Suppressor macrophage (primary cell): ENCODE measurements at regions not wholly inside any gene's neighbourhood (a gene's known extent, or its start where the extent isn't known, plus 50 kb on each side); places are given as distances from the start of the nearest gene placed in this dataset.
"Not testable (repeated sequence)": the region's sequence is repeated elsewhere in the genome, so short reads cannot be mapped to it uniquely, and the experiment has no call there.

Experiments used
- DNase-seq, 4 experiments: peaks; one replicate each; pipeline ENCODE4 v3.0.0-alpha.2; 2020 to 2022

DNA sequence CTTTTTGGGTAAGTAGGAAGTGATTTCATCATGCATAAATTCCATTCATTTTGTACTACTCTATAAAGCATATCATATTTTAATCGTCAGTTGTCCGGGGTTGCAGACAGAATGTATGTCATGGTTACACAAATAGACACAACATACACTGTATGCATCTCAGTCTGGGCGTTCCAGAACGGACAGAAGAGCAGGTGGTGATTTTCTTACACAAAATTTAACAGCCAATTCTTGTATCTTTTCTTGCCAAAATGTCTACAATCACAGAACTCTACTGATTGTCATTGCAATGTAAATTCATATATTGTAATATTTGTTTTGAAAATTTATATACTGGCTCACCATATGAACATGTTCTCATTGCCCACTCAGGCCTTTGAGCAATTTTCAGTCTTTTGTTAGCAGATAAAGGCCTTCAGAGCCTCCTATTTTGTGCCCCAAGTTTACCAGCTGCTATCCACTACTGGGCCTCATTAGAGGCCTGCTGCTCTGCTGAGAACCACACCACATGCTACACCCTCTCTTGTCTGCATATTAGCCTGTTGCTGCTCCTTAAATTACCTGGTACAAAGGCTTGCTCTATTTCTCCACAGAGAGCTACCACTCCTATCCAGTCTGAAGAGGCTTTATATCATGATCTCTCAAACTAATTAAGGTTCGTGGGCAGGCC is 61.5 kb downstream of the PRDM13 start:
- no peak for DNase-seq

DNA sequence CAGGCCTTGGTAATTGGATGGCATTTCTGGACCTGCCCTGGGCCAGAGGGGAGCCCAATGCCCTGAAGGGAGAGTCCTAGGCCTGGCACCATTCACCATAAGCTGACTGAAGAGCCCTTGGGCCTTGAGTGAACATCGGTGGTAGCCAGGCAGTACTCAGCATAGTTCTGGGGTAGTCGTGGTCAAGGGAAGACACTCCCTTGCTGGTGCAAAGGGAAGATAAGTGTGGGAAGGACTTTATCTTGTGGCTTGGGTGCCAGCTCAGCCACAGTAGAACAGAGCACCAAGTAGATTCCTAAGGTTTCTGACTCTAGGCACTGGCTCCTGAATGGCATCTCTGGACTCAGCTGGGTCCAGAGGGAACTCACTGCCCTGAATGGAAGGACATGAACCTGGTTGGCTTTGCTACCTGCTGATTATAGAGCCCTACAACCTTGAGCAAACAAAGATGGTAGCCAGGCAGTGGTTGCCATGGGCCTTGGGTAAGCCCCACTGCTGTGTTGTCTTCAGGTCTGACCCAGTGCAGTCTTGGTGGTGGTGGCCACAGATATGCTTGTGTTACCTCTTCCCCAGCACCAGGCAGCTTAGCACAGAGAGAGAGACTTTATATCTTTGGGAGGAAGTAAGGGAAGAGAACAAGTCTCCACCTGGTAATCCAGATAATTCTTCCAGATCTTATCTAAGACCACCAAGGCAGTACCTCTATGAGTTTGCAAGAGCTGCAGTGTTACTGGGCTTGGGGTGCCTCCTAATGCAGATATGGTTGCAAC is 83.5 kb downstream of the PRDM13 start:
- no peak for DNase-seq

DNA sequence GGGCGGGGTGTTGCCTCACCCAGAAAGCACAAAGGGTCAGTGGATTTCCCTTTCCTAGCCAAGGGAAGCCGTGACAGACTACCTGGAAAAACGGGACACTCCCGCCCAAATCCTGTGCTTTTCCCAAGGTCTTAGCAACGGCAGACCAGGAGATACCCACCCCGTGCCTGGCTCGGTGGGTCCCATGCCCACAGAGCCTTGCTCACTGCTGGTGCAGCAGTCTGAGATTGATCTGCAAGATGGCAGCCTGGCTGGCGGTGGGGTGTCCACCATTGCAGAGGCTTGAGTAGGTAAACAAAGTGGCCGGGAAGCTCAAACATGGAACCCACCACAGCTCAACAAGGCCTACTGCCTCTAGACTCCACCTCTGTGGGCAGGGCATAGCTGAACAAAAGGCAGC is 95.7 kb downstream of the PRDM13 start:
- not testable (repeated sequence) for DNase-seq

DNA sequence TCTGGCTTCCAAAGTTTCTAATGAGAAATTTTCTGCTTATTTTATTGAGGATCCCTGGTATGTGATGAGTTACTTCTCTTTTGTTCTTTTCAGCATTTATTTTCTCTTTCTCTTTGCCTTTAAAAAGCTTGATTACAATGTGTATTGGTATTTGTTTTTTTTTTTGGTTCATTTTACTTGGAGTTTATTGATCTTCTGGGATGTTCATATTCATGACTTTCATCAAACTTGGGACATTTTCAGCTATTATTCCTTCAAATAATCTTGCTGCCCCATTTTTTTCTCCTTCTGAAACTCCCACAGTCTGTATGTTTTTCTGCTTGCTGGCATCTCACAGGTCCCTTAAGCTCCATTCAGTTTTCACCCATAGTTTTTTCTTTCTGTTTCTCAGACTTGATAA is 102.4 kb downstream of the PRDM13 start:
- DNase-seq, result no peak

DNA sequence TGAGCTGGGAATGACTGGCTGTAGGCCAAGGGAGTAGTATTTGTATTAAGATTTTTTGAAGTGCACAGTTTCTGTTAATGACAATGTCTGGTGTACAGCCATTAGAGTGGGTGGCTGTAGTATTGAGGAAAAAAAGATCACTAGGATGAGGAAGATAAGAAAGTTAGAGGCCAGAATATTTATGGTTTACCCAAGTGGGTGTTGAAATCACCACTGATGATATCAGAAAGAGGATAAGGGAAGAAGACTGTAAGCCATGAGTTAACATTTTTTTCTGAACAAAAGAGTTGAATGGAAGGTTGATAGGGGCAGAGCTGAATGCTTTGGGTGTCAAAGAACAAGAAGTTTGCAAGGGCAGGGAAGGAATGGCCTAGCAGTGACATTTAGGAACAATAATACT is 104.7 kb downstream of the PRDM13 start:
- DNase-seq, result peak in 1 of 4 experiments; percentile 0

DNA sequence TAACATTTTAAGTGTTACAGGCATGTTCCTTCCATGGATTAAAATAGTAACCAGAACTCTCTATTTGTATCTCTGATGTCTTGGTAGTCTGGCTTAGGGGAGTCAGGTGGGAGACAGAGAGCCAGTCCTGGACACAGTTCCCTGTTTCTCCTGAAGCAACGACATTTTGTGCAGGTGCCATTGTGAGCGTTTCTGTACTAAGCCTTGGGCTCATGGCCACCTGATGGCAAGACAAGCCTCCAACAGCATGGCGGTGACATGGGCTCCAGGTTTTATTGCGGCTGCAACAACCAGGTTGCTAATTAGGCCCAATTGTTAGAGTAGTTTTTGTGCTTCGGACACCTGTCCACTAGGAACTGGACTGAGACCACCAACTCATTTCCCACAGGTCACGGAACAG is 105.3 kb downstream of the PRDM13 start:
- no peak for DNase-seq

DNA sequence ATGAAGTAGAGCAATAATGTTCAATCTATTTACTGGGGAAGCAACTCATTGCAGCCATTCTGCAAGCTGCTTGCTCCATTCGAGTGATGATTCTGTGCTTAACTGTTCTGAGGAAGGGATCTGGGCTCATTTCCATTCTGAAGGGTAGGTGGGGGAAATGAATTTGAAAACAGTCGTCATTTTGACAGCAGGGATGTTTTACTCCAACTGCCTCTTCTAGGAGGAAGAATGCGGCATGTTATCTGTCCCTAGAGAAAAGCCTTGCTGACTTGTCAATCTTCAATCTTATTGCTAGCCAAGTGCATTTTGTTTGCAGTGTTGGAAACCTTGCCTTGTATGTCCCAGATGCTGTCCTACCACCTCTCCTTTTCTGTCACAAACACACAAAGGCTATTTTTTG is 105.9 kb downstream of the PRDM13 start:
- no peak for DNase-seq

DNA sequence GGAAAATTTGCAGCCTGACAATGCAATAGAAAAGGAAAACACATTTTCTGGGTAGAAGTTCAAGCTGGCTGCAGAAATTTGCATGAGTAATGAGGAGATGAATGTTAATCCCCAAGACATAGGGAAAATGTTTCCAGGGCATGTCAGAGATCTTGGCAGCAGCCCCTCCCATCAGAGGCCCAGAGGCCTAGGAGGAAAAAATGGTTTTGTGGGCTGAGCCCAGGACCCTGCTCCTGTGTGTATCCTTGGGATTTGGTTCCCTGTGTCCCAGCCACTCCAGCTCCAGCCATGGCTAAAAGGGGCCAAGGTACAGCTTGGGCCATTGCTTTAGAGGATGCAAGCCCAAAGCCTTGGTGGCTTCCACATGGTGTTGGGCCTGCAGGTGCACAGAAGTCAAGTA is 115.4 kb downstream of the PRDM13 start:
- DNase-seq, result not testable (repeated sequence)

DNA sequence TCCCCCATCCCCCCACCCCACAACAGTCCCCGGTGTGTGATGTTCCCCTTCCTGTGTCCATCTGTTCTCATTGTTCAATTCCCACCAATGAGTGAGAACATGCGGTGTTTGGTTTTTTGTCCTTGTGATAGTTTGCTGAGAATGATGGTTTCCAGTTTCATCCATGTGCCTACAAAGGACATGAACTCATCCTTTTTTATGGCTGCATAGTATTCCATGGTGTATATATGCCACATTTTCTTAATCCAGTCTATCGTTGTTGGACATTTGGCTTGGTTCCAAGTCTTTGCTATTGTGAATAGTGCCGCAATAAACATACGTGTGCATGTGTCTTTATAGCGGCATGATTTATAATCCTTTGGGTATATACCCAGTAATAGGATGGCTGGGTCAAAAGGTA is 123.6 kb downstream of the PRDM13 start:
- DNase-seq, result not testable (repeated sequence)

DNA sequence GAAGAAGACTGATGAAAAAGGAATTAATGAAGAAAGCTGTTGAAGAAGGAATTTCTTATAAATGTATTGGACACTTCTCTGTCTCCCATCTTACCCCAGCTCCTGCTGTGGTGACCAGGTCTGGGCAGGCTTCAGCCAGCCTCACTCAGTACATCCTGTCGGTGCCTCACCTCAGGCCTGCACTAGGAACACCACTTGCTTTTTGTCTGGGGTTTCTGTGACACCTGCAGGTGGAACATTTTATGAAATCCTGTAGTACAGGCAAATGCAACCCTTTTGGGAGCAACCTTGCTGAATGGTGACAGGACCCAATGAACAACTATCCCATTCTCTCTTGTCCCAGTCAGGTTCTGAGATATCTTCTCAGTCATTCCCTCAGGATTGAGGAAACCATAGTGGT is 129.7 kb downstream of the PRDM13 start:
- DNase-seq, result no peak

DNA sequence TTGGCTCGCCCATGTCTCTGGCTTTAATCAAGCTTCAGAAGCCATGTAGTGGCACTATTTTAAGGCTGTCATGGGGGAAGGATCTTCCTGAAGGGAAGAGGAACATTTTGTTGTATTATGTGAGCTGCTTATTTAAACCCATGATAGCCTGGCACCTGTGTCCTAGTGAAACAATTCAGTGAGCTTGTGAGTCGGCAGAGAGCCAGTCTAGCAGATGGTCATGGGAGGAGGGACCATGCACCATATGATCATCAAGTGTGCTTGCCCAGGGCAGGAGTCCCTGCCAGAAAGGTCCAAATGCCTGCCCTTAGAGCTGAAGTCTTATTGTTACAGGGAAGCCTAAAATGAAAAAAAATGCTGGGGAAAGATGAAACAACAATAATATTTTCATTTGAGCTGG is 132.9 kb downstream of the PRDM13 start:
- no peak for DNase-seq

DNA sequence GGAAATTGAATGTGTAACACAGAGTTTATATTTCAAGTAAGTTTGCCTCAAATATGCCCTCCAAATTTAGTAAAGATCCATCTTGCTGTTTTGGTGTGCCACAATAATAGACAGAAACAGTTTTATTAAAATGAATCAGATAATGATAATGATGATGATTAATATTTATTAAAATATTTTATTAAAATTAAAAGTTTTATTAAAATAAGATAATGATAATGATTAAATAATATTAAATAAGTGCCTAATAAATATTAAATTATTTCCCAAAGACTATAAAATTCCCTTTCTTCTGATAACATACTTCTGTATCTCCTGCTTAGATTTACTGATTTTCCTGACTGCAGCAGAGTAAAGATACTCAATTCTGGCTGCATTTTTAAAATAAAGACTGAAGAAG is 134.5 kb downstream of the PRDM13 start:
- DNase-seq, result no peak

DNA sequence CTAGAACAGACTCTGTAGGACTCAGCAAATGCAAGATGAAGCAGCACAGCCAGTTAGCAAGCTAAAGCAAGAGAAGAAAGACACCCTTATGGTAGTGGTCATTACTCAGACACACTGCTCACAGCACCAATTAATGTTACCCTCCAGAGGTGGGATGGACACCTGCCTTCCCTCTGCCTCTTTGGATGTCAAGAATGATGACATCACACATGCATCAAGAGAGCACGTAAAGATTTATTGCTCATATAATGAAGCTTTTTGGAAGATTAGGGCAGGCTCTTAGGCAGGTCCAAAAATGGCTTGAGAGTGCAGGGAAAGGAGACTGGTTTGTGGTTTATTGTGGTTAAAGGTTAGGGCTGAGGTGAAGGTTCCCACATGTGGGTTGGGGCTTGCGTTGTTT is 137.0 kb downstream of the PRDM13 start:
- DNase-seq, result no peak

DNA sequence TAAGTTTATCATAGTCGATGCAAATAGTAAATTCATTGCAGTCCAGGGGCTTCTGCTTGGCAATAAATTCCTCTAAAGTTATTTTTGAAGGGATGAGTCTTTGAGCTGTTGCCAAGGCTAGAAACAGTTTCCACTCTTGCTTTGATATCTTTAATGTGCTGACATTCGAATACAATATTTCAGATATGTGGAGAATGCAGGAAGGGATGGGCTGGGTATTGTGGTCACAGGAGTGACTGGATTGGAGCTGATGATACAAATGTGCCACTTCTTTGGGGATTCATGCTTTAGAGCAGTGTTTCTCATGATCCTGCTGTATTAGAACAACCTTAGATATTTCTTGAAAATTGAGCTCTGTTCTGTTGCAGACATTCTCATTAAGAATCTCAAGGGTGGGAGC is 139.0 kb downstream of the PRDM13 start:
- no peak for DNase-seq

DNA sequence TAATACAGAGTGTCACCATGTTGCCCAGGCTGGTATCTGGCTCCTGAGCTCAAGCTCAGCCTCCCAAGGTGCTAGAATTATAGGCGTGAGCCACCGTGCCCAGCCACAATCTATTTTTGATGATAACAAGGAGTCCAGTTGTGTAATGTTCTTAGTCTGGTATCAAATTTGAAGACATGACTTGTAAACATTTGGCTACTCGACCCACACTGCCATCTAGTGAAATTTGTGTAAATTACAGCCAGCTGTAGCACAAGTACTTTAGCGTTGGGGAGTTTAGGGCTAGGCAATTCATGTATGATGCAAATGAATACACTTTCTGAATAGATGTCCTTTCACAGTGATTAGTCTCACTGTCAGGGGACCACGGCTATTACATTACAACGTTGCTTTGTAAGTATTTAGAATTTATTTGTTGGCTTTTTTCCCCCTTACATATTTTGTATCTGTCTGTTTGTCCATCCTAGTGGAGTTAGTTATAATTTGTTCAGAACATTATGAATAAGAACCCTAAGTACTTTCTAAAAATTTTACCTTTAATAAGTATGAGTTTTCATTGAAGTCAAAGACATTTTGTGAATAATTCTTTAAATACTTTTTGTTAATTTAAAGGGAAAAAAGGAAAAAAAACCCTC is 139.7 kb downstream of the PRDM13 start:
- peak; percentile 75 to 84 (median 78) for DNase-seq

DNA sequence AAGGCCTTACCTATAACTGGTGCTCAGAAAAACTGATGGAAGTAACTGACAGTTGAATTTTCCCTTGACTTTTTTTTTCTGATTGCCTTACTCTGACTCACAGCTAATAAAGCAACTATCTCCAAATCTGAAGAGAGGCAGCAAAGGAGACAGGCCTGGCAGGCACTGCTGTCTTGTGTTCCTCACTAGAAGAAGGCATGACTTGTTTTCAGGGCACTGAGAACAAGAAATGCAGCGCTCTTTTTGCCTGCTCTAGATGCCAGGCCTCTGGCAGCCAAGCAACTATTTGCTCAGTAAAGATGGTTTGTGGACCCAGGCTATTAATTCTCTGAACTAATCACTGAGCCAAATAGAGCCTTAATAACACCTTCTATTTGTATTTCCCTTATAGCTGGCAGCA is 155.1 kb downstream of the PRDM13 start:
- no peak for DNase-seq

DNA sequence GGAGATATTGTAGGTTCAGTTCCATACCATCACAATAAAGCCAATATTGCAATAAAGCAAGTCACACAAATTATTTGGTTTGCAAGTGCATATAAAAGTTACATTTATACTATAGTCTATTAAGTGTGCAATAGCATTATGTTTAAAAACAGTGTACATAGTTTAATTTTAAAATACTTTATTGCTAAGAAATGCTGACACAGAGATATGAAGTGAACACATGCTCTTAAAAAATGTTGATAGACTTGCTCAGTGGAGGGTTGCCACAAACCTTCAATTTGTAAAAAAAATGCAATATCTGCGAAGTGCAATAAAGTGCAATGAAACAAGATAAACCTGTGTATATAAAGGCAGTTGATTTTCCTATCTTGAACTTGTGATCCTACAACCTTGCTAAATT is 161.5 kb downstream of the PRDM13 start:
- no peak for DNase-seq

DNA sequence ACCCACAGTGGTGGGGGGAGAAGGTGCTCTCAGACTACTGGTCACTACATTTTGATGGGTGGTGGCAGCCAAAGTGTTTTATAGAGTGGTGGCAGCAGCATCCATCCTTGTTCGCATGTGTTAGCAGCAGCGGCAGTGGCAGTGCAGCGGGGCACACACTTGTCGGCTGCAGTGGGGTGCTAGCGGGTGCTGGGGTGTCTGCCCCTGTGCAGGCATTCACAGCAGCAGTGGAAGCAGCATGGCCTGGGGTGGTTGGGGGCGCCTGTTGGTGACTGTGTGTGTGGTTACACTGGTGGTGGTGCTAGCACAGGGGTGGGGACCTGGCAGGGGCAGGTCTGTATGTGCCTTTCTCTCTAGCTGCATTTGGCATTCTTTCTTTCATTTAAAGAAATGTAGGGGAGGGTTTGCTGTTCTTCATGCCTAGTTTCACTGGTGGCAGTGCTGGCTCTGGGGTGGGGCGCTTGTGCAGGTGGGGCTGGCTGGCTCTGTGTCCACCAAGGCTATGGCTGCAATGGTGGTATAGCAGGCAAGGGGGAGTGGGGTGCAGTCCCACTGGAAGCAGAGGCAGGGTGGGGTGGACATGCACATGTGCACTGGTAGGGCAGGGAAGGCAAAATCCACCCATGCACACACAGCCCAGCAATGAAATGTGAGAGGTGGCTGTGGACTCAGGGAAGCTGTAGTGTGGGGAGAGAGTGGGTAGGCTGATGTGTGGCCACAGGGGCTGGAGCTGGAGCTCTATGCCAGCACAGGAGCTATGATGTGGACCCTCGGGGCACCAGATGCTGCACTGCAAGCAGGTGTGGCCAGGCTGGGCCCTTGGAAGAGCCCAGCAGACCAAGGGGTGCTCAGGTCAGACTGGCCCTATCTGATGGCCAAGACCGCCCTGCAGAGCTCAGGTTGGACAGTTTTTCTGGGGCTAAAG is 173.3 kb downstream of the PRDM13 start:
- no peak for DNase-seq

DNA sequence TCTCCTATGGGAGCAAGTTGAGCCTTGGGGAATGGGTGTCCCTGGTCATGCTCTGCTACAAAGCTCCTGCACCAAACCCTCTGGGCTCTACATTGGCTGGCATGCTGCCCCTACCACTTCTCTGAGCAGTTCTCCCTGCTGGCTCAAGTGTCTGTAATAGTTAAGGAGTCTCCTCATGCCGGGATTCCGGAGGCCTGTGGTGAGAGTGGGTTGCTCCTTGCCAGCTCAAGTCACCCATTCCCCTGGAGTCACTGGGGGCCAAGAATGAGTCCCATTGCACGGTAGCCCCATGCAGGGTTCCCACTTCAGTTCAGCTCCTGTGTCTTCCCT is 173.9 kb downstream of the PRDM13 start:
- DNase-seq, result no peak

DNA sequence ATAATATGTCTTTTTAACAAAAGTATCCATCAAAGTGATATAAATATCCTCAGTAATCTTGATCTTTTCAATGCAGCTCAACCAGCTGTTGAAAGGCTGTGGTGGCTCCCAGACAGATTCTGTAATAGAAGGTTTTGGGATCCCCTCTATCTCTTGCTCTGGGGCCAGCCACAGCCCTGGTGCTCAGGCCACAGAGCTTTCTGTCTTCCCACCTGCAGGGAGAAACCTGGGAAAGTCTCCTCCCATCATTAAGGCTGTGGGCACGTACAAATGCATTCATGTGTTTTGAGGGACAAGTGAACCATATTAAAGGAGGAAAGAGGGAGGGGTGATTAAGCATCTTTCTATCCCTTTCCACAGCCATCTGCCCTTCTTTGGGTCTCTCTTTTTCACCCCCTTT is 183.1 kb downstream of the PRDM13 start:
- DNase-seq, result no peak

DNA sequence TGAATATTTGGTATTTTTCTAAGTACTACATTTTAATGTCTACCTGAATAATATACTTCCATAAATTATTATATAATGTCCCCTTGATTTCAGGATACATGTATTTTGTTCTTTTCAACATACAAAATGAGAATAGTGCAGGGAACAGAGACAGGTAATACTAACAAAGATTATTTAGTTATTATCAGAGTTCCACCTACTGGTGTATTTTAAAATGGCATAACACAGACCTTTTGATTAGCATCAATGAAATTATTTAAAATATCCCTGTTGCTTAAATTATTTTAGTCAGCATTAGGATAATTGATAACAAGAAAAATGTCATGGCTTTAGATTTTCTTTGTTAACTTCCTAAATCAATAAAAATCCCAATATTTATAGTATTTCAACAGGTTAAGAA is 184.0 kb downstream of the PRDM13 start:
- DNase-seq, result peak in 1 of 4 experiments; percentile 7

DNA sequence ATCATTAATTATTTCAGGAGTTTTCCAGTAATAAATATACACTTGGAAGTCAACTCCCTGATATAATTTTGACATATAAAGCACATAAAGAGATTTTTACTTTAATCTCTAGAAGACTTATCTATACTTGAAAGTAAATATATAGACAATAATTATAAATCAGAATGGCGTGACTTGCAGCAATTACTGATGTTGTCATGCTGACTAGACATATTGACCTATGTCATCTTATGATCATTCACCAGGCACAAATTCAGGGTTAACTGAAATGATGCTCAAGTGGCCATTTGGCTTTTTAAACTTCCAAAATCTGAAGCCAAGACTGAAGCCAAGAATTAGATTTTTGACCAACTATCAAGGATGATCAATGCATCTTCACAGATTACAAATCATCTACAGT is 192.2 kb downstream of the MCHR2 start:
- DNase-seq, result no peak

DNA sequence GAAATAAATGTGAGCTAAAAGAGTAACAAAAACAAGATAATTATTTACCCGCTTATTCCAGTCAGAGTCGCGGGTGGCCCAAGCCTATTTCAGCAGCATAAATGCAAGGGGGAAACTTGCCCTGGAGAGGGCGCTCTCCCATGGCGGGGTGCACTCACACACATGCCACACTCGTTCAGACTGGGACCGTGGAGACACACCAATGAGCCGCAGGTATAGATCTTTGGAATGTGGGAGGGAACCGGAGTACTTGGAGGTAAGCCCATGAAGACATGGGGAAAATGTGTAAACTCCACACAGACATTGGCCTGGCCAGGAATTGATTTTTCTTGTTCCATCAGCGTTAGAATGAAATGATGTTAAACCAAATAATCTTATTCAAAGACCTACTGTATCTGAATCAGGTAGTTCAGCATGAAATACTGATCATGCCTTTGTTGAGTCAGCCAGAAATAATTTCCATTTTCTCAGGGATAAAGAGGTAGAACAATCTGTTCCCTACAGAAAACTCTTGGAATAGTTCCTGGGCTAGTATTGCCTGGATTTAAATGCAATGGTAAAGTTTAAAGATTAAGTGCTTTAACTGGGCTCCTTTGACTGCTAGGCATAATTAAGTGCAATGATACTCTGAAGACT is 191.5 kb downstream of the MCHR2 start:
- DNase-seq, result no peak
